ENCODE measurements at regions not wholly inside any gene's neighbourhood (a gene's known extent, or its start where the extent isn't known, plus 50 kb on each side); places are given as distances from the start of the nearest gene placed in this dataset.

- DNase-seq = no peak
- Histone ChIP-seq H3K27ac (ENCODE audit: low read depth, low read length) (no peak overlapping the region), H2BK120ac (ENCODE audit: insufficient read depth, low read length, poor library complexity) (no peak overlapping the region), H3K79me1 (ENCODE audit: low read length) (no peaks in the 10 kb centered on the region), H3K27me3 (ENCODE audit: insufficient read depth, low read length) (no peaks in the 10 kb centered on the region), H4K8ac (ENCODE audit: low read depth, low read length) (no peak overlapping the region), H3K4me2 (ENCODE audit: low read length) (no peak overlapping the region), H2AFZ (ENCODE audit: insufficient read depth, low read length, poor library complexity) (no peak overlapping the region), H2AK5ac (ENCODE audit: low read length) (no peak overlapping the region), H3K9me3 (ENCODE audit: insufficient read depth, low read depth, low read length) (no peaks in the 10 kb centered on the region), H3K79me2 (ENCODE audit: control insufficient read depth, insufficient read depth, low read length, poor library complexity) (no peaks in the 10 kb centered on the region), H3K4me1 (ENCODE audit: control insufficient read depth in 1 of 2, insufficient read depth in 2 of 2, low read length in 2 of 2) (no peaks in the 10 kb centered on the region), H3K4me3 (ENCODE audit: low read depth, low read length) (no peak overlapping the region), H3K4ac (ENCODE audit: low read depth, low read length) (no peak overlapping the region), H3K23ac (ENCODE audit: low read length) (no peak overlapping the region), H4K91ac (ENCODE audit: low read depth, low read length) (no peak overlapping the region), H2BK12ac (ENCODE audit: low read length) (no peak overlapping the region), H2BK5ac (ENCODE audit: low read depth, low read length, poor library complexity) (no peak overlapping the region), H3K18ac (ENCODE audit: low read length) (no peak overlapping the region), H4K12ac (ENCODE audit: low read depth, low read length) (no peak overlapping the region), H3K36me3 (ENCODE audit: control insufficient read depth in 1 of 2, insufficient read depth in 2 of 2, low read length in 2 of 2) (no peaks in the 10 kb centered on the region), H3K14ac (ENCODE audit: low read length) (no peak overlapping the region), H3K9ac (ENCODE audit: low read length) (no peak overlapping the region)
Observed at GRCh38 chr6:95794749-95795148, 217.4 kb downstream of the MANEA start.

GRCh38 chr6:95795927-95796326 is 218.6 kb downstream of the MANEA start:
- H2BK120ac ChIP-seq (ENCODE audit: insufficient read depth, low read length, poor library complexity) = no peak overlapping the region
- H4K91ac ChIP-seq (ENCODE audit: low read depth, low read length) = no peak overlapping the region
- H3K79me2 ChIP-seq (ENCODE audit: control insufficient read depth, insufficient read depth, low read length, poor library complexity) = no peaks in the 10 kb centered on the region
- no peak overlapping the region for H3K18ac ChIP-seq (ENCODE audit: low read length)
- no peak overlapping the region for H3K23ac ChIP-seq (ENCODE audit: low read length)
- no peak overlapping the region for H3K14ac ChIP-seq (ENCODE audit: low read length)
- no peak overlapping the region for H4K12ac ChIP-seq (ENCODE audit: low read depth, low read length)
- H3K79me1 ChIP-seq (ENCODE audit: low read length) = no peaks in the 10 kb centered on the region
- H3K4me2 ChIP-seq (ENCODE audit: low read length) = no peak overlapping the region
- no peaks in the 10 kb centered on the region for H3K27me3 ChIP-seq (ENCODE audit: insufficient read depth, low read length)
- no peak overlapping the region for H2BK12ac ChIP-seq (ENCODE audit: low read length)
- no peaks in the 10 kb centered on the region for H3K36me3 ChIP-seq (ENCODE audit: control insufficient read depth in 1 of 2, insufficient read depth in 2 of 2, low read length in 2 of 2)
- no peak overlapping the region for H3K4me3 ChIP-seq (ENCODE audit: low read depth, low read length)
- no peaks in the 10 kb centered on the region for H3K9me3 ChIP-seq (ENCODE audit: insufficient read depth, low read depth, low read length)
- no peaks in the 10 kb centered on the region for H3K4me1 ChIP-seq (ENCODE audit: control insufficient read depth in 1 of 2, insufficient read depth in 2 of 2, low read length in 2 of 2)
- H2AK5ac ChIP-seq (ENCODE audit: low read length) = no peak overlapping the region
- H3K9ac ChIP-seq (ENCODE audit: low read length) = no peak overlapping the region
- H2AFZ ChIP-seq (ENCODE audit: insufficient read depth, low read length, poor library complexity) = no peak overlapping the region
- H4K8ac ChIP-seq (ENCODE audit: low read depth, low read length) = no peak overlapping the region
- no peak overlapping the region for H3K4ac ChIP-seq (ENCODE audit: low read depth, low read length)
- no peak overlapping the region for H2BK5ac ChIP-seq (ENCODE audit: low read depth, low read length, poor library complexity)
- DNase-seq = no peak
- no peak overlapping the region for H3K27ac ChIP-seq (ENCODE audit: low read depth, low read length)

GRCh38 chr6:95797054-95797453 is 218.7 kb upstream of the FUT9 start:
- WGBS (ENCODE audit: extremely low coverage, insufficient coverage, insufficient read length) = no CpG with 5 or more reads among the region's 2 CpGs
- no peak overlapping the region for H3K23ac ChIP-seq (ENCODE audit: low read length)

GRCh38 chr6:95802978-95803377 is 212.8 kb upstream of the FUT9 start:
- Histone ChIP-seq H3K4me1 (ENCODE audit: control insufficient read depth in 1 of 2, insufficient read depth in 2 of 2, low read length in 2 of 2) (no peaks in the 10 kb centered on the region), H3K4me3 (ENCODE audit: low read depth, low read length) (no peak overlapping the region), H4K91ac (ENCODE audit: low read depth, low read length) (no peak overlapping the region), H3K4me2 (ENCODE audit: low read length) (no peak overlapping the region), H3K9ac (ENCODE audit: low read length) (no peak overlapping the region), H3K36me3 (ENCODE audit: control insufficient read depth in 1 of 2, insufficient read depth in 2 of 2, low read length in 2 of 2) (no peaks in the 10 kb centered on the region), H2BK5ac (ENCODE audit: low read depth, low read length, poor library complexity) (no peak overlapping the region), H4K12ac (ENCODE audit: low read depth, low read length) (no peak overlapping the region), H2AFZ (ENCODE audit: insufficient read depth, low read length, poor library complexity) (no peak overlapping the region), H3K23ac (ENCODE audit: low read length) (no peak overlapping the region), H3K9me3 (ENCODE audit: insufficient read depth, low read depth, low read length) (no peaks in the 10 kb centered on the region), H3K79me1 (ENCODE audit: low read length) (no peaks in the 10 kb centered on the region), H3K27ac (ENCODE audit: low read depth, low read length) (no peak overlapping the region), H3K27me3 (ENCODE audit: insufficient read depth, low read length) (no peaks in the 10 kb centered on the region), H2BK12ac (ENCODE audit: low read length) (no peak overlapping the region), H2AK5ac (ENCODE audit: low read length) (no peak overlapping the region), H3K79me2 (ENCODE audit: control insufficient read depth, insufficient read depth, low read length, poor library complexity) (no peaks in the 10 kb centered on the region), H3K14ac (ENCODE audit: low read length) (no peak overlapping the region), H3K18ac (ENCODE audit: low read length) (no peak overlapping the region), H2BK120ac (ENCODE audit: insufficient read depth, low read length, poor library complexity) (no peak overlapping the region), H3K4ac (ENCODE audit: low read depth, low read length) (no peak overlapping the region), H4K8ac (ENCODE audit: low read depth, low read length) (no peak overlapping the region)
- DNase-seq = no peak

More at GRCh38 chr6:95797054-95797453, 218.7 kb upstream of the FUT9 start:
- Histone ChIP-seq H3K4me2 (ENCODE audit: low read length) (no peak overlapping the region), H2BK120ac (ENCODE audit: insufficient read depth, low read length, poor library complexity) (no peak overlapping the region), H4K91ac (ENCODE audit: low read depth, low read length) (no peak overlapping the region), H3K4me1 (ENCODE audit: control insufficient read depth in 1 of 2, insufficient read depth in 2 of 2, low read length in 2 of 2) (no peaks in the 10 kb centered on the region), H3K27me3 (ENCODE audit: insufficient read depth, low read length) (no peaks in the 10 kb centered on the region), H2AK5ac (ENCODE audit: low read length) (no peak overlapping the region), H3K9ac (ENCODE audit: low read length) (no peak overlapping the region), H3K27ac (ENCODE audit: low read depth, low read length) (no peak overlapping the region), H2BK5ac (ENCODE audit: low read depth, low read length, poor library complexity) (no peak overlapping the region), H2AFZ (ENCODE audit: insufficient read depth, low read length, poor library complexity) (no peak overlapping the region), H3K79me2 (ENCODE audit: control insufficient read depth, insufficient read depth, low read length, poor library complexity) (no peaks in the 10 kb centered on the region), H2BK12ac (ENCODE audit: low read length) (no peak overlapping the region), H4K8ac (ENCODE audit: low read depth, low read length) (no peak overlapping the region), H3K14ac (ENCODE audit: low read length) (no peak overlapping the region), H3K18ac (ENCODE audit: low read length) (no peak overlapping the region), H3K79me1 (ENCODE audit: low read length) (no peaks in the 10 kb centered on the region), H3K4me3 (ENCODE audit: low read depth, low read length) (no peak overlapping the region), H3K4ac (ENCODE audit: low read depth, low read length) (no peak overlapping the region), H3K36me3 (ENCODE audit: control insufficient read depth in 1 of 2, insufficient read depth in 2 of 2, low read length in 2 of 2) (no peaks in the 10 kb centered on the region), H3K9me3 (ENCODE audit: insufficient read depth, low read depth, low read length) (no peaks in the 10 kb centered on the region), H4K12ac (ENCODE audit: low read depth, low read length) (no peak overlapping the region)
- no peak for DNase-seq

GRCh38 chr6:95803889-95804288 is 211.9 kb upstream of the FUT9 start:
- Histone ChIP-seq H3K4me3 (ENCODE audit: low read depth, low read length) (no peak overlapping the region), H2BK120ac (ENCODE audit: insufficient read depth, low read length, poor library complexity) (no peak overlapping the region), H4K8ac (ENCODE audit: low read depth, low read length) (no peak overlapping the region), H2BK12ac (ENCODE audit: low read length) (no peak overlapping the region), H3K14ac (ENCODE audit: low read length) (no peak overlapping the region), H4K12ac (ENCODE audit: low read depth, low read length) (no peak overlapping the region), H3K27ac (ENCODE audit: low read depth, low read length) (no peak overlapping the region), H3K4me2 (ENCODE audit: low read length) (no peak overlapping the region), H2AFZ (ENCODE audit: insufficient read depth, low read length, poor library complexity) (no peak overlapping the region), H3K36me3 (ENCODE audit: control insufficient read depth in 1 of 2, insufficient read depth in 2 of 2, low read length in 2 of 2) (no peaks in the 10 kb centered on the region), H3K79me2 (ENCODE audit: control insufficient read depth, insufficient read depth, low read length, poor library complexity) (no peaks in the 10 kb centered on the region), H3K23ac (ENCODE audit: low read length) (no peak overlapping the region), H3K18ac (ENCODE audit: low read length) (no peak overlapping the region), H3K27me3 (ENCODE audit: insufficient read depth, low read length) (no peaks in the 10 kb centered on the region), H3K9me3 (ENCODE audit: insufficient read depth, low read depth, low read length) (no peaks in the 10 kb centered on the region), H2AK5ac (ENCODE audit: low read length) (no peak overlapping the region), H4K91ac (ENCODE audit: low read depth, low read length) (no peak overlapping the region), H3K79me1 (ENCODE audit: low read length) (no peaks in the 10 kb centered on the region), H3K4ac (ENCODE audit: low read depth, low read length) (no peak overlapping the region), H3K9ac (ENCODE audit: low read length) (no peak overlapping the region), H2BK5ac (ENCODE audit: low read depth, low read length, poor library complexity) (no peak overlapping the region), H3K4me1 (ENCODE audit: control insufficient read depth in 1 of 2, insufficient read depth in 2 of 2, low read length in 2 of 2) (no peaks in the 10 kb centered on the region)
- DNase-seq = no peak

Measured in trophoblast cell (in vitro differentiated cells and primary cell).